GM12891 (cell line): ENCODE measurements at regions not wholly inside any gene's neighbourhood (a gene's known extent, or its start where the extent isn't known, plus 50 kb on each side); places are given as distances from the start of the nearest gene placed in this dataset.

Source experiments
- PAX5 ChIP-seq: IDR thresholded peaks from 2 replicates; pipeline ENCODE4 v1.6.1; 2011; ENCODE audit warnings: low read length, moderate library complexity, mild to moderate bottlenecking; ENCODE audit not compliant: insufficient read depth, severe bottlenecking
- POLR2A ChIP-seq: IDR thresholded peaks from 2 replicates; pipeline ENCODE4 v1.6.1; 2011; ENCODE audit warnings: low read depth, low read length, control low read depth
- POLR2AphosphoS5 ChIP-seq: IDR thresholded peaks from 2 replicates; pipeline ENCODE4 v1.6.1; 2011; ENCODE audit warnings: low read depth, low read length, control low read depth

DNA sequence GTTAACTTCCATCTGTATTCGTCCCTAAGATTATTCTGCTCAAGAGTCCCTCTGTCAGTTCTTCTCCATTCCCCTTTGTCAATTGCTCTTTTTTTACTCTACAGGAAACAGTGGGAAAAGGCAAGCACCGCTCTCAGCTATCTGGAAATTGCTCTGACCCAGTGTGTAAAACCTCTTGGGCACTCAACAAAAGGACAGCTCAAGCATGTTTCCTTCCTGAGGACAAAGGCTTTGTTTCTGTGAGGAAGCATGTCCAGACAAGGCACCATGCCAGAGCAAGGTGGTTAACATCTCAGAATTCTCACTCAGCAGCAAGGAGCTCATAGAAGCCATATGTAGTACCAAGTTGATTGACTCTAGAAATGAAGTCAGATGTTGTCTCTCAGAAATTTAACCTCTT is 735.6 kb downstream of the TSN start:
- TF ChIP-seq PAX5 (no peak), POLR2AphosphoS5 (no peak), POLR2A (no peak)
